GM21390 (cell line): ENCODE measurements at regions not wholly inside any gene's neighbourhood (a gene's known extent, or its start where the extent isn't known, plus 50 kb on each side); places are given as distances from the start of the nearest gene placed in this dataset.
"Not testable (repeated sequence)": the region's sequence is repeated elsewhere in the genome, so short reads cannot be mapped to it uniquely, and the experiment has no call there.

Source experiments
- ATAC-seq: cut with Tn5 transposase; IDR thresholded peaks from one replicate; pipeline ENCODE4 v1.9.1; 2021; ENCODE audit not compliant: unreplicated experiment

- no peak for ATAC-seq
Observed at GRCh38 chr4:10281996-10282395, 165.4 kb upstream of the WDR1 start.

DNA sequence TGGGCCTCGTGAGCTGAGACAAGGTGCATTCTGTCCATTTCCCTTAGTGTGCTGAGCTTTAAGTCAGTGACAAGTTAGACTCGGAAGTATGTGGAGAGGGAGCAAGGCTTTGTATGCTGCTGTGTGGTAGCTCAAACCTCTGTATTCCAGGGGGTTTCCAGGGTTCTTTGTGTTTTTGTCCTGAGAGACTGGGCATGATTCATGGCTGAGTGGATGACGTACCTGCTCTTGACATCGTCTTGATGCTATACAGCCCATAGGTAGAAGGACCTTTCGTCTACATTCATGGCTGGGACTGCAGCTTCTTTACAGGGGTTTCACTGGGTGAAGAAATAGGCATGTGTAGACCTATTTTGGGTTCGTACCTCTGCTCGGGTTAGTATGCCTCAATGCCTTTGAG is 162.7 kb upstream of the WDR1 start:
- no peak for ATAC-seq

DNA sequence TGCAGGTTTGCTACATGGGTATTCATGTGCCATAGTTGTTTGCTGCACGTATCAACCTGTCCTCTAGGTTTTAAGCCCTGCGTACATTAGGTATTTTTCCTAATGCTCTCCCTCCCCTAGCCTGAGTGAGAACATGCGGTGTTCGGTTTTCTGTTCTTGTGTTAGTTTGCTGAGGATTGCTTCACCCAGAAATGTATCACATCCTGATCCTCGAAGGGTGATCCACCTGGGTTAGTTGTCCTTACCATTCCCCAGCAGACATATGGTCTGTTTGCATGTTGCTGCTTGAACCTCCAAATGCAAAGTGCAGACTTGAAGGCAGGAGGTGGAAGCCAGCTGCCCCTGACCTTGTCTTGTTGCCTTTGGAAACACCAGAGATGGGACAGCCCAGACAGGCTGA is 161.5 kb upstream of the WDR1 start:
- ATAC-seq, result no peak

DNA sequence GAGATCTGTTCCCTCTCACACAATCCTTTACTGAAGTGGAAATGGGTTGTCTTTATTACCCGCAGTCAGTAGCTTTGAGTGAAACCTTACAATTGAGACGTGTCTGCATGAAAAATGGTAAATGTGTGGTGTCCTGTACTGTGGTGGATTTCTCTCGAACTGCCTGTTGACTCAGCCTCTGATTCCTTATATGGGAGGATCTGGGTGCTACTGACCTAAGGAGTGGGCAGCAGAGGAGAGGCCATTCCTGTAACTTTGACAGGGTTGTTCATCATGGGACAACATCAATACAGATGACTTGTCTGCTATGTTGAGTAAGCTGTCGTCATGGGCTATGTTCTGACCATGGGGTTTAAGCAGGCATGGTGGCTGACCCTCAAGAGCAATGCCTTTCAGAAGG is 159.6 kb upstream of the WDR1 start:
- no peak for ATAC-seq

GRCh38 chr4:10275696-10276095 is 159.1 kb upstream of the WDR1 start:
- no peak for ATAC-seq

- no peak for ATAC-seq
Observed at GRCh38 chr4:10273030-10273429, 156.4 kb upstream of the WDR1 start.

DNA sequence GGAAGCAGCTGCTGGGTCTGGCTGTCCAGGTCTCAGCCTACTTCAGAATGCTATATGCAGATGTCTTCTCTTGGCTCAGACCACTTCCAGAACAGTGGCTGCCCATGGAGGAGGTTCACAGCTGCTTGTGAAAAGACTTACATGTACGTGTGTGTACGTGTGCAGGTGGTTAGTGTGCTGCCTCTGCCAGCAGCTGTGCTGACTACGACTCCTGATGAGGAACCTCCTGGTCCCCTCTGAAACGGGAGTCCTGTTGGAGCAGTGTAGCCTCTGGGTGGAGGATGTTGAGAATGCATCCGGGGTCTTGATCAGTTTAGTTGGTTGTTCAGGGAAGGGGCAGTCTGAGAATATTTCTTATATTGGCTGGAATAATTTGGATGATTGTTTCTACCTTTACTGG is 155.9 kb upstream of the WDR1 start:
- no peak for ATAC-seq

- no peak for ATAC-seq
Observed at GRCh38 chr4:10267066-10267465, 150.5 kb upstream of the WDR1 start.

DNA sequence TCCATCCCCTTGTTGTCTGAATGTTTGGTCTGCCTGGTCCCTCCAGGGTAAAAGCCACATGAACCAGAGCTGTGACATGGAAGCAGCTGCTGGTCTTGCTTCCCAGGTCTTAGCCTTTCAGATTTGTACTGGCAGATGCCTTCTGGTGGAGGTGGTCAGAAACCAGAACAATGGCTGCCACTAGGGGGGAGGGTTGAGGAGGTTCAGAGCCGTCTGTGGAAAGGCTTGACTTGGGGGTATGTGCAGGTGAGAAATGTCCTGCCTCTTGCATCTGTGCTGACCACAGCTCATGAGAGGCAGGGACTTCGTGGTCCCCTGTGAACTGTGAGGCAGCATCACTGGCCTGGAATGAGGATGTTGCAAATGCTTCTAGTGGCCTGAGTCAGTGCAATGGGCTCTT is 144.2 kb upstream of the WDR1 start:
- no peak for ATAC-seq

DNA sequence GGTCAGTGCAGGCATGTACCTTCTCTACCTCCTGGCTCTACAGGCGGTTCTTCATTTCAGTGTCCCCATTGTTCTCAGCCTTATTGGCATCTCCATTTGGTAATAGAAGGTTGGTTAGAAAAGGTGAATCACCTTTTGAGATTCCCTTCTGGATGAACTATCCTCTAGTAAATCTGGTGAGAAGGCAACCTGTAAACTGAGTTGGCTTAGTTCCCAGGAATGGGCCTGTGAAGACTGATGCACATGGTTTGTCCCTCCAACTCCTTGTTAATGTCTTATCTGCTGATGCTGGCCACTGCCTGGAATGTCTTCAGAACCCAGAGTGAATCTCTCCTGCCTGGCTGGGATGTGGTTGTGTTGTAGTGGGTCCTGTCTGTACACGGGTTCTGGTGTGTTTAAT is 143.4 kb upstream of the WDR1 start:
- ATAC-seq, result no peak

DNA sequence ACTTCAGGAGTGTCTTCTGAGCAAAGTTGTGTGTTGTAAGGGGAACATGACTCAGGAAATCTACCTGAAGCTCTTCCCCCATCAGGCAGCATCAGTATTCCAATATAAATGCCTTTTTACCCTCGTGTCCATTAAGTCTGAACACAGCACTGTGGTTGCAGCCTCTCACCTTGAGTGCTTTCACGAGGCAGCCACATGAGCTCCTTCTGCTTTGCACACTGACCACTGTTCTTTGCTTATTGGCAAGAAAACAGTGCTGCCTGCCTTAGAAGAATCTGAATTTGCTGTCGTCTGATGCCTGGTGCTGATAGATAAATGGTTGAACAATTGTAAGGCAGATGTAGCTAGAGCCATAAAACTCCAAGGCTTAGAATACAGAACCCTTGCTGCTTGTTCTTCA is 139.6 kb upstream of the WDR1 start:
- ATAC-seq, result no peak

DNA sequence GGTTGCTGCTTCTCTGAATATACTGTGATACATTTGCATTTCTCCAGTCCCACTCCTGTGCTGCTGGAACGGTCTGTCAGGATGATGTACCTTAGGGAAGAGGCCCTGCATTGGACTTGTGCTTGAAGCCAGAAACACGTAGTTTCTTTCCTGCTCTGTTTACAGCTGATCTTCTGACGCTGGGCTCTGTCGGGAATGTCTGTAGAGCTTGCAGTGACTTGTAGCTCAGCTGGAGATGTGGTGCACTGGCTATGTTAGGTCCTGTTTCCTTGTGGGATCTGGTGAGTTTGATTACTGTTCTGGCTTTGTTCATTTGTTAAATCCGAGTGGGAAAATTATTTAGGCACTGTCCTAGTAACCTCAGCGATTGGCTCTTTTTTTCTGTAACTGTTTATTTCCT is 137.2 kb upstream of the WDR1 start:
- no peak for ATAC-seq

GRCh38 chr4:10245751-10246150 is 129.2 kb upstream of the WDR1 start:
- ATAC-seq, result no peak

DNA sequence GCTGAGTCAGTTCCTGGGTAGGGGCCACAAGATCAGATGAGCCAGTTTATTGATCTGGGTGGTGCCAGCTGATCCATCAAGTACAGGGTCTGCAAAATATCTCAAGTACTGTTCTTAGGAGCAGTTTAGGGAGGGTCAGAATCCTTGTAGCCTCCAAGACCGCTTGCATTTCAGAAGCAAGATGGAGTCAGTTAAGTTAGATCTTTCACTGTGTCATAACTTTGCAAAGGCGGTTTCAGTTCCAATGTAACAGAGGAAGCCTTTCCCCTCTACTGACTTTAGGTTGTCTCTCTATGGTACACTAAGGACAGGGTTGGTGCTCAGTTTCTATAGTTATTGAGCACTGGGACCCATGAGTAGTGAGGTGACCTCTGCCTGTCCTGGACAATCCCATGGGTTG is 127.3 kb upstream of the WDR1 start:
- ATAC-seq, result no peak

GRCh38 chr4:10240691-10241090 is 124.1 kb upstream of the WDR1 start:
- ATAC-seq, result no peak

DNA sequence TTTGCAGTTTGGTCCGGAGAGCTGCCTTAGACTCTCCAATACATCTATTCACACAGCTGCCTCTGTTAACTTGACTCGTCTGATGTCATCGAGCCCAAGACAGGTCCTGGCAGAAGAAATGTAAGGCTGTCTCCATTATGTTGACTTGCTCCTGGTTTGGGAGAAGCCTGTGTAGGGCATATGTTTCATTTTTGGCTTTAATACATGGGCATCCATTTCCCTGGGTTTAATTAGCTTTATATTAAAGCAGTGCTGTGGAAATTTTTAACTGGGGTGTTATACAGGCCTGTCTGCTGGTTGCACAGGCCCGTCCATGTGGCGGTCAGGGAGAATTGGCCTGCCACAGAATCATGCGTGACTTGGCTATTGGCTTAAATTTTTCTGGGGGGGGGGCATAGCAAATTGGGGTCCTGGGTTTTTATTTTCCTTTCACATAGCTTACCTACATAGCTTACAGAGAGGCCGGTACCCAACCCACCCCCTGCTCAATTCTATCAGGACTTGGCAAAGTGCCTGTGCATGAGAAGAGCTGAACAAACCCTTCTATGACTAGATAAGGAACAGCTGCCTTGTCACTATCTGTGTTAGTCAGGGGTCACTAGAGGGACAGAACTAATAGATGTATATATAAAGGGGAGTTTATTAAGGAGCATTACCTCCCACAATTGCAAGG is 123.5 kb upstream of the WDR1 start:
- ATAC-seq, result no peak

- no peak for ATAC-seq
Observed at GRCh38 chr4:10237131-10237530, 120.5 kb upstream of the WDR1 start.

DNA sequence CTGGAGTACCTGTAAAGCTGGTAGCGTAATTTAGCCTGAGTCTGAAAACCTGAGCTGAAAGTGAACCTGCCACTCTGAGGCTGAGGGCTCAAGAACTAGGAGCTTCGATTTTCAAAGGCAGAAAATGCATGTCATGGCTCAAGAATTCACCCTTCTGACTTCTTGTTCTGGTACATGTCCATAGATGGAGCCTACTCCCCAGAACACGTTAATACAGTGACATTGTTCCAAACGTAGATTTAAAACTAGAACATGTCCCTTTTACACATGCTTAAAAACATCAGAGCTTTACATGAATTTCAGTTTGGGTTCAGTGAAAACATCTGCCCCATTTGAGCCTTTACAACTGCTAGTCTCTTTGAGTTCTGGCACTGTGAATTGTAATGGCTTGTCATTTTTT is 115.5 kb upstream of the WDR1 start:
- ATAC-seq, result no peak

GRCh38 chr4:10226756-10227155 is 110.2 kb upstream of the WDR1 start:
- ATAC-seq, result no peak

DNA sequence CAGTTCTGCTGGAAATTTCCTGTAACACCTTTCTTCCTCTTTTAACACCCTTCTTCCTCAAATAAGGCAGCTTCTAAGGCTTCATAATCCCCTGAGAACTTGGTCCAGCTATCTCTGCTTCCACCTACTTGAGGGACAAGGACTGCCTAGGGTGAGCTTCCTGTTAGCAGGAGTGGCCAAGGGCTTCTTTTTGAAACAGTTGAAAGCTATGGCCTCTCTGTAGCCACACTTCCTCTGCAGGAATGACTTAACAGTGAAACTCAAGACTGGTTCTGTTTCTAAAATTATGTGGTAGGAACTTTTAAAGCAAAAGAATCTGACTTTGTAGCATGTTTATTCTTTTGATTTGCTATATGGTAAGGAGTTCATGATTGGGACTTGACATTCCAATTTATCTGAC is 108.5 kb upstream of the WDR1 start:
- no peak for ATAC-seq

GRCh38 chr4:10223782-10224181 is 107.2 kb upstream of the WDR1 start:
- ATAC-seq, result no peak

GRCh38 chr4:10213481-10213880 is 96.9 kb upstream of the WDR1 start:
- not testable (repeated sequence) for ATAC-seq

GRCh38 chr4:10212901-10213300 is 96.3 kb upstream of the WDR1 start:
- no peak for ATAC-seq

GRCh38 chr4:10212400-10212799 is 95.8 kb upstream of the WDR1 start:
- ATAC-seq, result no peak
